HPDE6-E6E7 (cell line): ENCODE measurements at regions not wholly inside any gene's neighbourhood (a gene's known extent, or its start where the extent isn't known, plus 50 kb on each side); places are given as distances from the start of the nearest gene placed in this dataset.

ENCODE experiments used
- DNase-seq: peaks from one replicate; pipeline ENCODE4 v3.0.0; 2011; ENCODE audit warnings: missing footprints; ENCODE audit errors: extremely low spot score

GRCh38 chr12:116402163-116402939, 124.9 kb upstream of the MED13L start:
- no peak for DNase-seq

- no peak for DNase-seq
These were observed 126.1 kb upstream of the MED13L start for GRCh38 chr12:116403546-116403945.

- no peak for DNase-seq
These were observed 126.8 kb upstream of the MED13L start for GRCh38 chr12:116404247-116404646.

GRCh38 chr12:116404913-116405611, 127.6 kb upstream of the MED13L start:
- no peak for DNase-seq

GRCh38 chr12:116406529-116406928, 129.0 kb upstream of the MED13L start:
- DNase-seq, result peak; percentile 57

GRCh38 chr12:116408489-116409250, 131.2 kb upstream of the MED13L start:
- DNase-seq, result no peak

- no peak for DNase-seq
These were observed 134.5 kb upstream of the MED13L start for GRCh38 chr12:116411977-116412376.

GRCh38 chr12:116414891-116415290, 137.4 kb upstream of the MED13L start:
- no peak for DNase-seq

GRCh38 chr12:116415408-116416108, 138.1 kb upstream of the MED13L start:
- DNase-seq, result no peak

- DNase-seq, result no peak
These were observed 138.7 kb upstream of the MED13L start for GRCh38 chr12:116416166-116416565.

- no peak for DNase-seq
These were observed 140.6 kb upstream of the MAP1LC3B2 start for GRCh38 chr12:116418551-116418950.

- no peak for DNase-seq
These were observed 138.8 kb upstream of the MAP1LC3B2 start for GRCh38 chr12:116420227-116420880.

GRCh38 chr12:116421785-116422538, 137.2 kb upstream of the MAP1LC3B2 start:
- no peak for DNase-seq

- DNase-seq, result peak; percentile 44
These were observed 136.1 kb upstream of the MAP1LC3B2 start for GRCh38 chr12:116423094-116423493.

GRCh38 chr12:116425256-116426193, 133.7 kb upstream of the MAP1LC3B2 start:
- no peak for DNase-seq

- peak; percentile 87 for DNase-seq
These were observed 132.6 kb upstream of the MAP1LC3B2 start for GRCh38 chr12:116426391-116427136.

GRCh38 chr12:116427200-116427930, 131.8 kb upstream of the MAP1LC3B2 start:
- DNase-seq, result no peak

- DNase-seq, result no peak
These were observed 129.3 kb upstream of the MAP1LC3B2 start for GRCh38 chr12:116429826-116430360.
